Smooth muscle cell (in vitro differentiated cells): ENCODE measurements at regions not wholly inside any gene's neighbourhood (a gene's known extent, or its start where the extent isn't known, plus 50 kb on each side); places are given as distances from the start of the nearest gene placed in this dataset.
"Not testable (repeated sequence)": the region's sequence is repeated elsewhere in the genome, so short reads cannot be mapped to it uniquely, and the experiment has no call there.

Source experiments
- DNase-seq: peaks from one replicate; lab custom pipeline; 2025; ENCODE audit not compliant: unreplicated experiment; lab: John Stamatoyannopoulos, UW
- H2AFZ ChIP-seq: fragments of 200-600 bp; sonication (generic); 2 replicates; pipeline ENCODE4 v1.6.0; 2016; ENCODE audit warnings: antibody characterized with exemption, low read depth, mild to moderate bottlenecking
- H3F3A ChIP-seq: fragments of 200-600 bp; sonication (generic); 2 replicates; pipeline ENCODE4 v1.6.0; 2017; ENCODE audit warnings: antibody characterized with exemption, low read depth
- H3K27ac ChIP-seq: fragments of 200-600 bp; sonication (generic); 2 replicates; pipeline ENCODE4 v1.5.1; 2016; ENCODE audit warnings: low read depth, mild to moderate bottlenecking
- H3K27me3 ChIP-seq: fragments of 200-600 bp; sonication (generic); 2 replicates; pipeline ENCODE4 v1.6.1; 2016; ENCODE audit warnings: low read depth, mild to moderate bottlenecking
- H3K36me3 ChIP-seq: fragments of 200-600 bp; sonication (generic); 2 replicates; pipeline ENCODE4 v1.5.1; 2016; ENCODE audit warnings: low read depth
- H3K4me1 ChIP-seq: fragments of 200-600 bp; sonication (generic); 2 replicates; pipeline ENCODE4 v1.5.1; 2016; ENCODE audit warnings: low read depth
- H3K4me2 ChIP-seq: fragments of 200-600 bp; sonication (generic); 2 replicates; pipeline ENCODE4 v1.6.0; 2016; ENCODE audit warnings: mild to moderate bottlenecking
- H3K4me3 ChIP-seq: fragments of 200-600 bp; sonication (generic); 2 replicates; pipeline ENCODE4 v1.5.1; 2016; ENCODE audit warnings: mild to moderate bottlenecking
- H3K79me2 ChIP-seq: fragments of 200-600 bp; sonication (generic); 2 replicates; pipeline ENCODE4 v1.6.0; 2016; ENCODE audit warnings: low read depth, mild to moderate bottlenecking
- H3K9ac ChIP-seq: fragments of 200-600 bp; sonication (generic); 2 replicates; pipeline ENCODE4 v1.6.0; 2016; ENCODE audit warnings: low read depth
- H3K9me3 ChIP-seq: fragments of 200-600 bp; sonication (generic); replicated peaks from 2 replicates; pipeline ENCODE4 v1.5.1; 2016; ENCODE audit warnings: low read depth
- H4K20me1 ChIP-seq: fragments of 200-600 bp; sonication (generic); 2 replicates; pipeline ENCODE4 v1.6.0; 2016; ENCODE audit warnings: low read depth
- WGBS: methylation state at CpG from one replicate; pipeline ENCODE4 v1.1.7; 2016; ENCODE audit warnings: low lambda C conversion rate; 5-methylcytosine and 5-hydroxymethylcytosine counted together
- TF ChIP-seq, protein P1 (sequence below): fragments of 200-600 bp; sonication (generic); IDR thresholded peaks from 2 replicates; pipeline ENCODE4 v1.5.1; 2017; ENCODE audit warnings: borderline replicate concordance, mild to moderate bottlenecking, antibody characterized with exemption; ENCODE audit not compliant: insufficient read depth, poor library complexity, severe bottlenecking

DNA sequence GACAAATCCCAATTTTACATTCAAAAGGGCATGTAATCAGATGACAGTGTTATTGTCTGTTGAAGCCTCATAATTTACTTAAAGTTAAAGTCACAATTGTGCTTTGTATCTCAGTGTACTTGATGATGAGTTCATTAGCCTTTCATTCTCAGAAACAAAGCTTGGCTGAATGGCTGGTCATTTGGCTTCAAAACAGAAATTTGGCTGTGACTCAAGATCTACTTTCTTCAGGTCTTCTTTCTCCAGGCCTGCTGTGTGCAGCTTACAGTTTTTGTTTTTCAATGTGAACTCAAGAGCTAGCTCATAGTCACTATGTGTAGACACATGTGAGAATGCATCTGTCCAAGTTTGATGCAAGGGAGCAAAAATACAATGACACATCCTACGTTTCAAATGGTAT is 2003.6 kb upstream of the WWC1 start:
- Histone ChIP-seq H3K4me2 (no peak overlapping the region), H3K9ac (no peak overlapping the region), H3K79me2 (no peaks in the 10 kb centered on the region), H3K27ac (no peak overlapping the region), H3K9me3 (no peaks in the 10 kb centered on the region), H2AFZ (no peak overlapping the region), H3K4me3 (no peak overlapping the region), H4K20me1 (no peaks in the 10 kb centered on the region), H3F3A (no peaks in the 10 kb centered on the region), H3K36me3 (no peaks in the 10 kb centered on the region), H3K4me1 (no peaks in the 10 kb centered on the region), H3K27me3 (no peaks in the 10 kb centered on the region)
- TF ChIP-seq, protein P1, sequence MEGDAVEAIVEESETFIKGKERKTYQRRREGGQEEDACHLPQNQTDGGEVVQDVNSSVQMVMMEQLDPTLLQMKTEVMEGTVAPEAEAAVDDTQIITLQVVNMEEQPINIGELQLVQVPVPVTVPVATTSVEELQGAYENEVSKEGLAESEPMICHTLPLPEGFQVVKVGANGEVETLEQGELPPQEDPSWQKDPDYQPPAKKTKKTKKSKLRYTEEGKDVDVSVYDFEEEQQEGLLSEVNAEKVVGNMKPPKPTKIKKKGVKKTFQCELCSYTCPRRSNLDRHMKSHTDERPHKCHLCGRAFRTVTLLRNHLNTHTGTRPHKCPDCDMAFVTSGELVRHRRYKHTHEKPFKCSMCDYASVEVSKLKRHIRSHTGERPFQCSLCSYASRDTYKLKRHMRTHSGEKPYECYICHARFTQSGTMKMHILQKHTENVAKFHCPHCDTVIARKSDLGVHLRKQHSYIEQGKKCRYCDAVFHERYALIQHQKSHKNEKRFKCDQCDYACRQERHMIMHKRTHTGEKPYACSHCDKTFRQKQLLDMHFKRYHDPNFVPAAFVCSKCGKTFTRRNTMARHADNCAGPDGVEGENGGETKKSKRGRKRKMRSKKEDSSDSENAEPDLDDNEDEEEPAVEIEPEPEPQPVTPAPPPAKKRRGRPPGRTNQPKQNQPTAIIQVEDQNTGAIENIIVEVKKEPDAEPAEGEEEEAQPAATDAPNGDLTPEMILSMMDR = no peak
- DNase-seq = no peak
- 79% methylated on average over 1 of the region's 1 CpG for WGBS

DNA sequence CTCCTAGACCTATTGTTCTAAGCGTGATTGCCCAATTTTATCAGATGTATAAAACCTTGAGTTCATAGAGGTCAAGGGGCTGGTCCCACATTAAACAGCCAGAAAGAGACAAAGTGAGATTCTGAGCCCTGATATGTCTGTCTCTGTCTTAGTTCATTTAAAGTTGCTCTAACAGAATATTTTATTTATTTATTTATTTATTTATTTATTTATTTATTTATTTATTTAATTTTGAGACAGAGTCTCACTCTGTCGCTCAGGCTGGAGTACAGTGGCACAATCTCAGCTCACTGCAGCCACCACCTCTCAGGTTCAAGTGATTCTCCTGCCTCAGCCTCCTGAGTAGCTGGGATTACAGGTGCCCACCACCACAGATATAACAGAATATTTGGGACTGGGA is 1999.6 kb upstream of the WWC1 start:
- H3K27me3 ChIP-seq, H3F3A ChIP-seq, H4K20me1 ChIP-seq, H2AFZ ChIP-seq, H3K4me2 ChIP-seq, H3K9ac ChIP-seq, H3K4me3 ChIP-seq, H3K4me1 ChIP-seq, H3K36me3 ChIP-seq, H3K79me2 ChIP-seq, H3K27ac ChIP-seq, H3K9me3 ChIP-seq, DNase-seq: not testable (repeated sequence)
- 98% methylated on average over 2 of the region's 2 CpGs for WGBS

DNA sequence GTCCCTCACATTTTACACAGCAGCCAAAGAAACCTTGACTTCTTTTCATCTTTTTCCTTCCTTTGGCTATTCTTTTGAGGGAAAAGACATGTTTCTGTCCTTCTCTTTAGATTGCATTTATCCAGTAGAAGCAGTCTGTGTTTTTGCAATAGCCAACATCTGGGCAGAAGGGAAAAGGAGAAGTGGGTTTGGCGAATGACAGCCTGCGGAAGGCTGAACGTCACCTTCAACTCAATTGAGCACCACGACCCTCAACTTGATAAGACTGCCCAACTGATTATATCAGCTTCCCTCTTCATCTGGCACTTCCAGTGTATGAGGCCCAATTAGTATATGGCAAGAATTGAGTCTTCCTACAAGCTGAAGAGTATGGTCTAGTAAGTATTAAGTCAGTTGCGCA is 1997.6 kb upstream of the WWC1 start:
- no peak for DNase-seq
- WGBS = 75% methylated on average over 5 of the region's 5 CpGs
- no peak overlapping the region for H3K4me3 ChIP-seq
- H3F3A ChIP-seq = no peaks in the 10 kb centered on the region
- H3K36me3 ChIP-seq = no peaks in the 10 kb centered on the region
- no peak overlapping the region for H3K4me2 ChIP-seq
- H4K20me1 ChIP-seq = no peaks in the 10 kb centered on the region
- TF ChIP-seq, protein P1 = no peak
- H2AFZ ChIP-seq = no peak overlapping the region
- no peaks in the 10 kb centered on the region for H3K27me3 ChIP-seq
- no peaks in the 10 kb centered on the region for H3K4me1 ChIP-seq
- no peaks in the 10 kb centered on the region for H3K79me2 ChIP-seq
- H3K9ac ChIP-seq = no peak overlapping the region
- H3K9me3 ChIP-seq = no peaks in the 10 kb centered on the region
- no peak overlapping the region for H3K27ac ChIP-seq

DNA sequence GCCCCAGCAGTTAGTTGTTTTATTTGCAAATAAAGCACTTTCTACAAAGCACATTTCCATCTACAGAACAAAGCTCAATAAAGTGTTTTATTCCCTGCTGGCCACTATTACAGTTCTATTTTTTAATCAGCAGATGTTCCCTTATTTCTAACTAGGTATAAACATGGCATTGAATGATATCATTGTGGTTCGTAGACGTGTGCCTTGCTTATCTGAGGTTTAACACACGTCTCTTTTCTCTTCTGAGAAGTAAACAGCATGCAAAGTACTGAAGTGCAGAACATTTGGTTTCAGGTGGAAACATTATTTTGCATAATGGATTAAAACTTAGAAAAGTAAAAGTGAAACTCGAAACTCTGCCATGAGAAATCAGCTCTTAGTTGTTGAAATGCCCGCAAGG is 1989.3 kb upstream of the WWC1 start:
- no peaks in the 10 kb centered on the region for H3F3A ChIP-seq
- no peak overlapping the region for H3K4me2 ChIP-seq
- no peak overlapping the region for H2AFZ ChIP-seq
- H3K9me3 ChIP-seq = no peaks in the 10 kb centered on the region
- no peaks in the 10 kb centered on the region for H3K27me3 ChIP-seq
- no peaks in the 10 kb centered on the region for H3K4me1 ChIP-seq
- DNase-seq = no peak
- H3K79me2 ChIP-seq = no peaks in the 10 kb centered on the region
- H3K27ac ChIP-seq = no peak overlapping the region
- WGBS = 90% methylated on average over 5 of the region's 5 CpGs
- no peak overlapping the region for H3K9ac ChIP-seq
- TF ChIP-seq, protein P1 = no peak
- H3K4me3 ChIP-seq = no peak overlapping the region
- no peaks in the 10 kb centered on the region for H4K20me1 ChIP-seq
- H3K36me3 ChIP-seq = no peaks in the 10 kb centered on the region
